GM12878 (cell line): ENCODE measurements at regions not wholly inside any gene's neighbourhood (a gene's known extent, or its start where the extent isn't known, plus 50 kb on each side); places are given as distances from the start of the nearest gene placed in this dataset.
A peak's percentile ranks its signal among the peaks of the same experiment; 100 is the strongest.

ENCODE experiments used
- ATAC-seq: fragments of 200-7000 bp; cut with Tn5 transposase; 3 replicates; pipeline ENCODE4 v1.9.1; 2020; ENCODE audit warnings: mild to moderate bottlenecking, moderate library complexity
- BruUV-seq: library from RNA; stranded (reverse); fragments of 400-500 nt; replicated peaks from 2 replicates; lab custom pipeline; 2021; lab: Mats Ljungman, UMichigan
- CTCF ChIA-PET: fragments of 300-600 bp; sonication (Branson Sonifier 250); formaldehyde crosslinking; extraction: SDS; loops from one replicate; lab custom pipeline; 2021; ENCODE audit warnings: inconsistent platforms; lab: Yijun Ruan, JAX
- POLR2A ChIA-PET: fragments of 350-600 bp; formaldehyde crosslinking; extraction: SDS; loops from one replicate; lab custom pipeline; 2021; ENCODE audit warnings: inconsistent platforms; lab: Charles Lee
- RAD21 ChIA-PET: fragments of 300-600 bp; sonication (Branson Sonifier 250); formaldehyde crosslinking; loops from one replicate; lab custom pipeline; 2023; ENCODE audit warnings: antibody characterized with exemption; ENCODE audit not compliant: unreplicated experiment; lab: Charles Lee
- SMC1A ChIA-PET: fragments of 300-600 bp; sonication (Branson Sonifier 250); formaldehyde crosslinking; loops from one replicate; lab custom pipeline; 2023; ENCODE audit not compliant: unreplicated experiment, uncharacterized antibody; lab: Charles Lee
- DNase-seq: peaks from one replicate; pipeline ENCODE4 v3.0.0-alpha.2; 2011; ENCODE audit warnings: low read depth, low spot score
- FAIRE-seq: peaks from 3 replicates; lab custom pipeline; 2011; peaks lifted over from hg19 to GRCh38; lab: Jason Lieb, UNC
- H2AFZ ChIP-seq: 2 replicates; pipeline ENCODE4 v1.6.0; 2011; ENCODE audit warnings: low read depth, low read length, control low read depth; ENCODE audit not compliant: control insufficient read depth
- H3K27ac ChIP-seq: 2 replicates; pipeline ENCODE4 v1.5.1; 2011; ENCODE audit warnings: control low read depth; ENCODE audit not compliant: control insufficient read depth, insufficient read depth
- H3K27me3 ChIP-seq, 2 experiments: replicated peaks in 1 of 2; 2 replicates each; pipeline versions ENCODE4 v1.6.0 to v1.6.1; 2011; ENCODE audit warnings: low read length in 1 of 2; ENCODE audit not compliant: control insufficient read depth in 2 of 2, insufficient read depth in 2 of 2
- H3K36me3 ChIP-seq, 2 experiments: 2 replicates each; pipeline ENCODE4 v1.5.1; 2011; ENCODE audit warnings: low read length in 1 of 2; ENCODE audit not compliant: control insufficient read depth in 2 of 2, insufficient read depth in 2 of 2
- H3K4me1 ChIP-seq: 2 replicates; pipeline ENCODE4 v1.6.1; 2011; ENCODE audit warnings: mild to moderate bottlenecking, low read length, moderate library complexity, mixed read lengths; ENCODE audit not compliant: control insufficient read depth, insufficient read depth
- H3K4me2 ChIP-seq: 2 replicates; pipeline ENCODE4 v1.6.0; 2011; ENCODE audit warnings: control low read depth; ENCODE audit not compliant: control insufficient read depth, insufficient read depth
- H3K4me3 ChIP-seq: fragments of 200-600 bp; sonication (generic); 2 replicates; pipeline ENCODE4 v1.5.1; 2016
- H3K79me2 ChIP-seq: 2 replicates; pipeline ENCODE4 v1.6.0; 2011; ENCODE audit warnings: low read length; ENCODE audit not compliant: control insufficient read depth, insufficient read depth
- H3K9ac ChIP-seq: 2 replicates; pipeline ENCODE4 v1.8.0; 2011; ENCODE audit warnings: low read length, control low read depth, mixed read lengths; ENCODE audit not compliant: control insufficient read depth, insufficient read depth
- H3K9me3 ChIP-seq: replicated peaks from 3 replicates; pipeline ENCODE4 v1.5.1; 2011; ENCODE audit warnings: mild to moderate bottlenecking, low read length; ENCODE audit not compliant: control insufficient read depth, insufficient read depth
- H4K20me1 ChIP-seq: 2 replicates; pipeline ENCODE4 v1.6.0; 2011; ENCODE audit not compliant: control insufficient read depth, insufficient read depth
- BMI1 ChIP-seq: fragments of 450-650 bp; IDR thresholded peaks from 2 replicates; pipeline ENCODE4 v1.6.1; 2016; ENCODE audit warnings: mild to moderate bottlenecking, moderate library complexity, borderline replicate concordance
- EED ChIP-seq: sonication (generic); IDR thresholded peaks from 2 replicates; pipeline ENCODE4 v1.6.1; 2016; ENCODE audit warnings: antibody characterized with exemption, low read depth
- ETV6 ChIP-seq, 2 experiments: fragments of 450-650 bp in 1 of 2; IDR thresholded peaks in 1 of 2; conservative IDR thresholded peaks in 1 of 2; 2 replicates each; pipeline ENCODE4 v1.6.1; 2014; ENCODE audit warnings: antibody characterized with exemption in 1 of 2, borderline replicate concordance in 1 of 2, low read depth in 1 of 2, mild to moderate bottlenecking in 1 of 2, moderate library complexity in 1 of 2
- HDAC2 ChIP-seq: fragments of 200-600 bp; sonication (generic); IDR thresholded peaks from 2 replicates; pipeline ENCODE4 v1.6.1; 2017
- HDAC6 ChIP-seq: fragments of 200-600 bp; sonication (generic); IDR thresholded peaks from one replicate; pipeline ENCODE4 v1.8.0; 2017; ENCODE audit warnings: antibody characterized with exemption; ENCODE audit not compliant: unreplicated experiment
- NFYB ChIP-seq: IDR thresholded peaks from 2 replicates; pipeline ENCODE4 v1.6.1; 2011; ENCODE audit warnings: low read depth, mild to moderate bottlenecking, low read length, improper control_type of control experiment, moderate library complexity; ENCODE audit not compliant: insufficient read depth
- POU2F2 ChIP-seq: IDR thresholded peaks from 3 replicates; pipeline ENCODE4 v1.6.1; 2011; ENCODE audit warnings: low read depth, mild to moderate bottlenecking, low read length, borderline replicate concordance
- RCOR1 ChIP-seq: conservative IDR thresholded peaks from 2 replicates; pipeline ENCODE4 v1.6.1; 2012; ENCODE audit warnings: low read depth, low read length, improper control_type of control experiment
- TAF1 ChIP-seq: IDR thresholded peaks from 2 replicates; pipeline ENCODE4 v1.6.1; 2011; ENCODE audit warnings: mild to moderate bottlenecking, low read depth, low read length, borderline replicate concordance
- TCF3 ChIP-seq: IDR thresholded peaks from 2 replicates; pipeline ENCODE4 v1.6.1; 2012; ENCODE audit warnings: low read depth, mild to moderate bottlenecking, low read length, borderline replicate concordance; ENCODE audit not compliant: insufficient read depth
- USF2 ChIP-seq: IDR thresholded peaks from 2 replicates; pipeline ENCODE4 v1.6.1; 2011; ENCODE audit warnings: low read depth, low read length, improper control_type of control experiment, borderline replicate concordance
- YY1 ChIP-seq: IDR thresholded peaks from 2 replicates; pipeline ENCODE4 v1.6.1; 2011; ENCODE audit warnings: low read depth, mild to moderate bottlenecking, low read length
- ZNF622 ChIP-seq: fragments of 450-650 bp; IDR thresholded peaks from 2 replicates; pipeline ENCODE4 v1.6.1; 2017; ENCODE audit warnings: mild to moderate bottlenecking, inconsistent platforms
- WGBS: methylation state at CpG from one replicate; pipeline ENCODE4 v1.1.6; 2016; ENCODE audit warnings: low lambda C conversion rate; ENCODE audit not compliant: insufficient replicate concordance, insufficient coverage; ENCODE audit errors: missing lambda C conversion rate; 5-methylcytosine and 5-hydroxymethylcytosine counted together
- in situ Hi-C: fragments of 300-500 bp; cut with MboI; formaldehyde crosslinking; loops from 9 replicates; pipeline ENCODE4 v1.14.3; 2018; ENCODE audit warnings: mixed read lengths
- intact Hi-C: fragments of 100-400 bp; cut with micrococcal nuclease; formaldehyde crosslinking; loops from one replicate; pipeline ENCODE4 v1.14.2; 2022; ENCODE audit not compliant: unreplicated experiment
- TF ChIP-seq, protein P1 (sequence below): fragments of 450-650 bp; IDR thresholded peaks from 2 replicates; pipeline ENCODE4 v1.6.1; 2014; ENCODE audit warnings: mild to moderate bottlenecking
- TF ChIP-seq, protein P2 (sequence below): IDR thresholded peaks from 2 replicates; pipeline ENCODE4 v1.6.1; 2011; ENCODE audit warnings: low read depth, mild to moderate bottlenecking, low read length, moderate library complexity, borderline replicate concordance; ENCODE audit errors: extremely low read depth
- TF ChIP-seq, protein P3 (sequence below): fragments of 450-650 bp; IDR thresholded peaks from 2 replicates; pipeline ENCODE4 v1.6.1; 2018; ENCODE audit warnings: mild to moderate bottlenecking, low read depth, moderate library complexity; ENCODE audit not compliant: partially characterized antibody

- TF ChIP-seq USF2 = no peak
Measured at GRCh38 chr2:47655563-47655880, 84.7 kb upstream of the KCNK12 start (continued).

GRCh38 chr2:47654790-47655562 lies 84.2 kb upstream of the KCNK12 start:
- BruUV-seq = no TSS peak
- peak; percentile 60 for DNase-seq
- in situ Hi-C loops (no loop called here), intact Hi-C loops (loop anchor here (5.0 kb wide), 1 partner anchor 112 kb away; no protein-coding TSS in a partner anchor)
- Histone ChIP-seq H3K27me3 (no peaks in the 10 kb centered on the region; a peak in 1 of 4 replicates), H3K9me3 (no peaks in the 10 kb centered on the region), H3K79me2 (no peaks in the 10 kb centered on the region), H3K4me1 (peaks cover 43% of the 10 kb centered on the region), H2AFZ (peak overlapping the region; percentile 54), H3K4me2 (peak overlapping the region; percentile 88), H4K20me1 (no peaks in the 10 kb centered on the region), H3K36me3 (no peaks in the 10 kb centered on the region), H3K9ac (peak overlapping the region; percentile 14; the same call in 1 of the 2 replicates), H3K27ac (no peak overlapping the region), H3K4me3 (no peak overlapping the region)
- FAIRE-seq = peak; percentile 89
- POLR2A ChIA-PET = interaction anchor here (0.6 to 1.4 kb wide), 2 partner anchors 46 to 98 kb away, joined by 6 to 10 read pairs; no protein-coding TSS in a partner anchor
- peak; percentile 88 for ATAC-seq
- whole genome bisulfite sequencing = 6% methylated on average over 15 of the region's 15 CpGs
- CTCF ChIA-PET = interaction anchor here (0.6 to 1.9 kb wide), 10 partner anchors 8 to 320 kb away, joined by 3 to 10 read pairs (median 4); no protein-coding TSS in a partner anchor
- SMC1A ChIA-PET = interaction anchor here (0.6 to 4.6 kb wide), 12 partner anchors 13 to 761 kb away, joined by 3 to 39 read pairs (median 3); no protein-coding TSS in a partner anchor
- RAD21 ChIA-PET = interaction anchor here (0.8 to 2.9 kb wide), 4 partner anchors 69 to 113 kb away, joined by 3 to 14 read pairs (median 3); no protein-coding TSS in a partner anchor
- TF ChIP-seq NFYB (peak; percentile 39; the same call in 1 of the 2 replicates), YY1 (no peak), BMI1 (no peak), ETV6 (conservative IDR thresholded peaks at IDR 0.05 in 1 of 2, IDR thresholded peaks at IDR 0.05 in 1 of 2; ENCODE audit: borderline replicate concordance in 1 of 2, low read depth in 1 of 2) (no peak), POU2F2 (peak; percentile 89; the same call in 2 of the 3 replicates), TAF1 (no peak), RCOR1 (no peak), EED (no peak), HDAC2 (no peak), HDAC6 (no peak), TCF3 (0 out of 2 replicates have a peak, but pooled peaks have one; percentile 14), ZNF622 (no peak)
- TF ChIP-seq, protein P1, sequence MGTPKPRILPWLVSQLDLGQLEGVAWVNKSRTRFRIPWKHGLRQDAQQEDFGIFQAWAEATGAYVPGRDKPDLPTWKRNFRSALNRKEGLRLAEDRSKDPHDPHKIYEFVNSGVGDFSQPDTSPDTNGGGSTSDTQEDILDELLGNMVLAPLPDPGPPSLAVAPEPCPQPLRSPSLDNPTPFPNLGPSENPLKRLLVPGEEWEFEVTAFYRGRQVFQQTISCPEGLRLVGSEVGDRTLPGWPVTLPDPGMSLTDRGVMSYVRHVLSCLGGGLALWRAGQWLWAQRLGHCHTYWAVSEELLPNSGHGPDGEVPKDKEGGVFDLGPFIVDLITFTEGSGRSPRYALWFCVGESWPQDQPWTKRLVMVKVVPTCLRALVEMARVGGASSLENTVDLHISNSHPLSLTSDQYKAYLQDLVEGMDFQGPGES = no peak
- TF ChIP-seq, protein P2, sequence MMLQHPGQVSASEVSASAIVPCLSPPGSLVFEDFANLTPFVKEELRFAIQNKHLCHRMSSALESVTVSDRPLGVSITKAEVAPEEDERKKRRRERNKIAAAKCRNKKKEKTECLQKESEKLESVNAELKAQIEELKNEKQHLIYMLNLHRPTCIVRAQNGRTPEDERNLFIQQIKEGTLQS = no peak
- TF ChIP-seq, protein P3, sequence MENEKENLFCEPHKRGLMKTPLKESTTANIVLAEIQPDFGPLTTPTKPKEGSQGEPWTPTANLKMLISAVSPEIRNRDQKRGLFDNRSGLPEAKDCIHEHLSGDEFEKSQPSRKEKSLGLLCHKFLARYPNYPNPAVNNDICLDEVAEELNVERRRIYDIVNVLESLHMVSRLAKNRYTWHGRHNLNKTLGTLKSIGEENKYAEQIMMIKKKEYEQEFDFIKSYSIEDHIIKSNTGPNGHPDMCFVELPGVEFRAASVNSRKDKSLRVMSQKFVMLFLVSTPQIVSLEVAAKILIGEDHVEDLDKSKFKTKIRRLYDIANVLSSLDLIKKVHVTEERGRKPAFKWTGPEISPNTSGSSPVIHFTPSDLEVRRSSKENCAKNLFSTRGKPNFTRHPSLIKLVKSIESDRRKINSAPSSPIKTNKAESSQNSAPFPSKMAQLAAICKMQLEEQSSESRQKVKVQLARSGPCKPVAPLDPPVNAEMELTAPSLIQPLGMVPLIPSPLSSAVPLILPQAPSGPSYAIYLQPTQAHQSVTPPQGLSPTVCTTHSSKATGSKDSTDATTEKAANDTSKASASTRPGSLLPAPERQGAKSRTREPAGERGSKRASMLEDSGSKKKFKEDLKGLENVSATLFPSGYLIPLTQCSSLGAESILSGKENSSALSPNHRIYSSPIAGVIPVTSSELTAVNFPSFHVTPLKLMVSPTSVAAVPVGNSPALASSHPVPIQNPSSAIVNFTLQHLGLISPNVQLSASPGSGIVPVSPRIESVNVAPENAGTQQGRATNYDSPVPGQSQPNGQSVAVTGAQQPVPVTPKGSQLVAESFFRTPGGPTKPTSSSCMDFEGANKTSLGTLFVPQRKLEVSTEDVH = no peak
